Astrocyte of the spinal cord (primary cell): ENCODE measurements at regions not wholly inside any gene's neighbourhood (a gene's known extent, or its start where the extent isn't known, plus 50 kb on each side); places are given as distances from the start of the nearest gene placed in this dataset.
"Not testable (repeated sequence)": the region's sequence is repeated elsewhere in the genome, so short reads cannot be mapped to it uniquely, and the experiment has no call there.

ENCODE experiments used
- DNase-seq: peaks from one replicate; pipeline ENCODE4 v3.0.0; 2011; ENCODE audit warnings: low read depth, low spot score
- H3K4me3 ChIP-seq: 2 replicates; pipeline ENCODE4 v1.5.1; 2011; ENCODE audit warnings: low read depth, mild to moderate bottlenecking, low read length, moderate library complexity
- CTCF ChIP-seq: IDR thresholded peaks from 2 replicates; pipeline ENCODE4 v1.5.1; 2012; ENCODE audit warnings: low read depth, mild to moderate bottlenecking, low read length, inconsistent platforms
- in situ Hi-C: cut with HindIII; loops from 2 replicates; pipeline ENCODE4 v1.10.0; 2017; ENCODE audit warnings: low sequenced_read_pairs

GRCh38 chr2:77713412-77713811 is 191.2 kb upstream of the LRRTM4 start:
- no peak overlapping the region for H3K4me3 ChIP-seq
- no peak for DNase-seq
- TF ChIP-seq CTCF = no peak
- in situ Hi-C loops = no loop called here

GRCh38 chr2:77720115-77720514 is 197.9 kb upstream of the LRRTM4 start:
- no peak for DNase-seq
- H3K4me3 ChIP-seq = no peak overlapping the region
- in situ Hi-C loops = no loop called here
- no peak for TF ChIP-seq CTCF

- DNase-seq = no peak
- H3K4me3 ChIP-seq = no peak overlapping the region
- no peak for TF ChIP-seq CTCF
- in situ Hi-C loops = no loop called here
Observed at GRCh38 chr2:77721593-77721992, 199.4 kb upstream of the LRRTM4 start.

GRCh38 chr2:77725045-77725444 is 202.9 kb upstream of the LRRTM4 start:
- in situ Hi-C loops = no loop called here
- no peak overlapping the region for H3K4me3 ChIP-seq
- no peak for DNase-seq
- TF ChIP-seq CTCF = no peak

- DNase-seq, in situ Hi-C loops, H3K4me3 ChIP-seq: not testable (repeated sequence)
Observed at GRCh38 chr2:77734662-77735340, 212.6 kb upstream of the LRRTM4 start.

- no peak for TF ChIP-seq CTCF
- no peak for DNase-seq
- in situ Hi-C loops = no loop called here
- no peak overlapping the region for H3K4me3 ChIP-seq
Observed at GRCh38 chr2:77737236-77737635, 215.1 kb upstream of the LRRTM4 start.

- H3K4me3 ChIP-seq = no peak overlapping the region
- DNase-seq = no peak
- no peak for TF ChIP-seq CTCF
- in situ Hi-C loops = no loop called here
Observed at GRCh38 chr2:77746780-77747179, 224.6 kb upstream of the LRRTM4 start.

GRCh38 chr2:77753710-77754345 is 231.7 kb upstream of the LRRTM4 start:
- in situ Hi-C loops, DNase-seq, H3K4me3 ChIP-seq: not testable (repeated sequence)
